Activated T-cell treated with anti-CD3 and anti-CD28 coated beads for 48 hours (primary cell): ENCODE measurements at regions not wholly inside any gene's neighbourhood (a gene's known extent, or its start where the extent isn't known, plus 50 kb on each side); places are given as distances from the start of the nearest gene placed in this dataset.

ENCODE experiments used
- DNase-seq: peaks from one replicate; pipeline ENCODE4 v3.0.0-alpha.2; 2020; ENCODE audit warnings: low read depth

- DNase-seq = no peak
These were observed 455.0 kb upstream of the TMPO start for GRCh38 chr12:98060411-98060810.

- no peak for DNase-seq
These were observed 452.7 kb upstream of the TMPO start for GRCh38 chr12:98062464-98063245.

- no peak for DNase-seq
These were observed 450.9 kb upstream of the TMPO start for GRCh38 chr12:98064501-98064900.

GRCh38 chr12:98067795-98068194, 447.6 kb upstream of the TMPO start:
- DNase-seq = no peak

GRCh38 chr12:98073610-98074009, 441.8 kb upstream of the TMPO start:
- DNase-seq = no peak

- no peak for DNase-seq
These were observed 441.1 kb upstream of the TMPO start for GRCh38 chr12:98074286-98074685.

- DNase-seq = no peak
These were observed 431.0 kb upstream of the TMPO start for GRCh38 chr12:98084391-98084790.

GRCh38 chr12:98085046-98085755, 430.2 kb upstream of the TMPO start:
- DNase-seq = no peak

GRCh38 chr12:98090731-98091130, 424.7 kb upstream of the TMPO start:
- DNase-seq = no peak

GRCh38 chr12:98096436-98096835, 419.0 kb upstream of the TMPO start:
- no peak for DNase-seq

- no peak for DNase-seq
These were observed 409.2 kb upstream of the TMPO start for GRCh38 chr12:98106031-98106683.

- no peak for DNase-seq
These were observed 406.1 kb upstream of the TMPO start for GRCh38 chr12:98109266-98109665.

GRCh38 chr12:98110536-98110935, 404.9 kb upstream of the TMPO start:
- no peak for DNase-seq

GRCh38 chr12:98113548-98113947, 401.8 kb upstream of the TMPO start:
- DNase-seq = no peak

- DNase-seq = no peak
These were observed 393.4 kb upstream of the TMPO start for GRCh38 chr12:98121963-98122362.

- DNase-seq = no peak
These were observed 392.3 kb upstream of the TMPO start for GRCh38 chr12:98123021-98123461.

GRCh38 chr12:98126637-98127335, 388.6 kb upstream of the TMPO start:
- no peak for DNase-seq

GRCh38 chr12:98127336-98127679, 388.1 kb upstream of the TMPO start:
- no peak for DNase-seq

GRCh38 chr12:98127854-98128253, 387.5 kb upstream of the TMPO start:
- DNase-seq = no peak

- DNase-seq = no peak
These were observed 378.8 kb upstream of the TMPO start for GRCh38 chr12:98136544-98136943.

GRCh38 chr12:98137278-98137677, 378.1 kb upstream of the TMPO start:
- DNase-seq = no peak

GRCh38 chr12:98144953-98145352, 370.4 kb upstream of the TMPO start:
- DNase-seq = no peak

- DNase-seq = no peak
These were observed 369.3 kb upstream of the TMPO start for GRCh38 chr12:98146043-98146442.
